H54 (cell line): ENCODE measurements at regions not wholly inside any gene's neighbourhood (a gene's known extent, or its start where the extent isn't known, plus 50 kb on each side); places are given as distances from the start of the nearest gene placed in this dataset.

Source experiments
- DNase-seq: peaks from one replicate; pipeline ENCODE4 v3.0.0; 2011; ENCODE audit warnings: low spot score, mixed read lengths; ENCODE audit not compliant: insufficient read length
- FAIRE-seq: peaks from 3 replicates; lab custom pipeline; 2011; peaks lifted over from hg19 to GRCh38; lab: Jason Lieb, UNC
- POLR2A ChIP-seq: IDR thresholded peaks from 2 replicates; pipeline ENCODE4 v1.6.1; 2011; ENCODE audit warnings: low read depth, mild to moderate bottlenecking, low read length

- no peak for DNase-seq
- TF ChIP-seq POLR2A = no peak
- no peak for FAIRE-seq
Measured at GRCh38 chr17:71964559-71964958, 156.3 kb upstream of the SOX9 start.

- DNase-seq = no peak
- FAIRE-seq = no peak
- no peak for TF ChIP-seq POLR2A
Measured at GRCh38 chr17:71966055-71966454, 154.8 kb upstream of the SOX9 start.

GRCh38 chr17:71966459-71967313 is 154.1 kb upstream of the SOX9 start:
- FAIRE-seq (no peak), DNase-seq (no peak)
- no peak for TF ChIP-seq POLR2A

GRCh38 chr17:71969500-71969899 is 151.3 kb upstream of the SOX9 start:
- TF ChIP-seq POLR2A = no peak
- FAIRE-seq (no peak), DNase-seq (no peak)

GRCh38 chr17:71970312-71970711 is 150.5 kb upstream of the SOX9 start:
- peak; percentile 84 for FAIRE-seq

GRCh38 chr17:71974051-71974450 is 146.8 kb upstream of the SOX9 start:
- no peak for FAIRE-seq
- TF ChIP-seq POLR2A = no peak
- DNase-seq = no peak

More at GRCh38 chr17:71970312-71970711, 150.5 kb upstream of the SOX9 start:
- DNase-seq = peak; percentile 64
- TF ChIP-seq POLR2A = no peak

GRCh38 chr17:71975331-71975801 is 145.5 kb upstream of the SOX9 start:
- FAIRE-seq (no peak), DNase-seq (peak; percentile 44)
- TF ChIP-seq POLR2A = peak; percentile 25; the same call in 1 of the 2 replicates

- TF ChIP-seq POLR2A = no peak
- peak; percentile 91 for DNase-seq
- peak; percentile 55 for FAIRE-seq
Measured at GRCh38 chr17:71976011-71976649, 144.7 kb upstream of the SOX9 start.

- no peak for TF ChIP-seq POLR2A
- DNase-seq (no peak), FAIRE-seq (no peak)
Measured at GRCh38 chr17:71978435-71978834, 142.4 kb upstream of the SOX9 start.

GRCh38 chr17:71980171-71980570 is 140.6 kb upstream of the SOX9 start:
- DNase-seq (no peak), FAIRE-seq (no peak)
- no peak for TF ChIP-seq POLR2A

GRCh38 chr17:71983828-71984227 is 137.0 kb upstream of the SOX9 start:
- FAIRE-seq (peak; percentile 38), DNase-seq (no peak)
- no peak for TF ChIP-seq POLR2A

- no peak for TF ChIP-seq POLR2A
- no peak for DNase-seq
- no peak for FAIRE-seq
Measured at GRCh38 chr17:71985111-71986039, 135.4 kb upstream of the SOX9 start.

GRCh38 chr17:71986886-71987285 is 133.9 kb upstream of the SOX9 start:
- no peak for FAIRE-seq

More at GRCh38 chr17:71986886-71987285, 133.9 kb upstream of the SOX9 start:
- DNase-seq = no peak
- TF ChIP-seq POLR2A = no peak
